H1 (cell line): ENCODE measurements at regions not wholly inside any gene's neighbourhood (a gene's known extent, or its start where the extent isn't known, plus 50 kb on each side); places are given as distances from the start of the nearest gene placed in this dataset.

Experiments
- CTCF ChIA-PET: fragments of 300-600 bp; sonication (Branson Sonifier 250); formaldehyde crosslinking; loops from one replicate; lab custom pipeline; 2021; ENCODE audit not compliant: partially characterized antibody; lab: Charles Lee
- POLR2A ChIA-PET: fragments of 300-600 bp; sonication (Branson Sonifier 250); formaldehyde crosslinking; loops from one replicate; lab custom pipeline; 2021; ENCODE audit warnings: inconsistent platforms; ENCODE audit not compliant: partially characterized antibody; lab: Charles Lee
- DNase-seq, 2 experiments: peaks; one replicate each; pipeline versions ENCODE4 v3.0.0 to v3.0.0-alpha.2; 2010 to 2022; ENCODE audit warnings: low spot score in 2 of 2, low read depth in 1 of 2, mixed read lengths in 1 of 2
- FAIRE-seq: peaks from 2 replicates; lab custom pipeline; 2011; peaks lifted over from hg19 to GRCh38; lab: Jason Lieb, UNC
- H2AFZ ChIP-seq: 2 replicates; pipeline ENCODE4 v1.8.1; 2012; ENCODE audit warnings: low read length, inconsistent platforms
- H2AK5ac ChIP-seq: 2 replicates; pipeline ENCODE4 v1.6.1; 2013; ENCODE audit warnings: low read depth, low read length
- H2BK120ac ChIP-seq: replicated peaks from 2 replicates; pipeline ENCODE3; 2013; ENCODE audit warnings: low read depth, low read length, inconsistent platforms
- H2BK12ac ChIP-seq: 2 replicates; pipeline ENCODE4 v1.6.1; 2013; ENCODE audit warnings: low read depth, low read length
- H2BK15ac ChIP-seq: 2 replicates; pipeline ENCODE4 v1.6.1; 2013; ENCODE audit warnings: low read length
- H2BK20ac ChIP-seq: 2 replicates; pipeline ENCODE4 v1.6.1; 2013; ENCODE audit warnings: low read length
- H2BK5ac ChIP-seq: 2 replicates; pipeline ENCODE4 v1.6.1; 2013; ENCODE audit warnings: low read depth, low read length
- H3K14ac ChIP-seq: 2 replicates; pipeline ENCODE4 v1.6.1; 2013; ENCODE audit warnings: inconsistent platforms; ENCODE audit not compliant: insufficient read length
- H3K18ac ChIP-seq: 2 replicates; pipeline ENCODE4 v1.6.1; 2013; ENCODE audit warnings: low read length; ENCODE audit errors: extremely low read depth
- H3K23ac ChIP-seq: 2 replicates; pipeline ENCODE4 v1.6.1; 2013; ENCODE audit warnings: inconsistent platforms; ENCODE audit not compliant: insufficient read length
- H3K23me2 ChIP-seq: 2 replicates; pipeline ENCODE4 v1.6.1; 2013; ENCODE audit warnings: low read depth, low read length
- H3K27ac ChIP-seq: 2 replicates; pipeline ENCODE4 v1.6.1; 2011; ENCODE audit warnings: low read depth, low read length, inconsistent platforms
- H3K27me3 ChIP-seq, 4 experiments: replicated peaks in 1 of 4; 1 replicate in 1 of 4; 2 replicates in 3 of 4; pipeline versions ENCODE4 v1.6.1 to v1.8.1; 2011 to 2013; ENCODE audit warnings: low read length in 3 of 4, mild to moderate bottlenecking in 3 of 4, inconsistent platforms in 2 of 4, mixed read lengths in 2 of 4, moderate library complexity in 1 of 4; ENCODE audit not compliant: control insufficient read depth in 3 of 4, insufficient read depth in 3 of 4; ENCODE audit errors: extremely low read depth in 1 of 4
- H3K36me3 ChIP-seq, 4 experiments: 2 replicates each; pipeline versions ENCODE4 v1.6.1 to v1.8.1; 2011 to 2013; ENCODE audit warnings: mild to moderate bottlenecking in 4 of 4, low read length in 3 of 4, moderate library complexity in 2 of 4, control low read depth in 1 of 4, inconsistent platforms in 1 of 4; ENCODE audit not compliant: insufficient read depth in 4 of 4, control insufficient read depth in 2 of 4
- H3K4ac ChIP-seq: replicated peaks from 2 replicates; pipeline ENCODE3; 2013; ENCODE audit warnings: low read length, low read depth, mixed read lengths, inconsistent platforms; ENCODE audit not compliant: insufficient read length
- H3K4me1 ChIP-seq, 4 experiments: replicated peaks in 1 of 4; 1 replicate in 1 of 4; 2 replicates in 3 of 4; pipeline versions ENCODE4 v1.6.1 to v1.8.1; 2011 to 2013; ENCODE audit warnings: low read length in 3 of 4, inconsistent platforms in 2 of 4, mixed read lengths in 1 of 4; ENCODE audit not compliant: insufficient read depth in 4 of 4, control insufficient read depth in 3 of 4
- H3K4me2 ChIP-seq, 2 experiments: 2 replicates each; pipeline versions ENCODE4 v1.6.1 to v1.8.1; 2011 to 2013; ENCODE audit warnings: low read depth in 2 of 2, low read length in 2 of 2, control low read depth in 1 of 2, inconsistent platforms in 1 of 2, mild to moderate bottlenecking in 1 of 2; ENCODE audit not compliant: insufficient read depth in 1 of 2
- H3K4me3 ChIP-seq, 4 experiments: fragments of 200-600, 300-600 bp in 1 of 4; sonication (generic), shearing (Covaris generic), sonication (Bioruptor Twin) in 1 of 4; 2 replicates each; pipeline versions ENCODE4 v1.5.1 to v1.8.1; 2011 to 2016; ENCODE audit warnings: low read length in 4 of 4, low read depth in 3 of 4, control low read depth in 2 of 4, inconsistent platforms in 2 of 4, mild to moderate bottlenecking in 2 of 4, mixed read lengths in 1 of 4, moderate library complexity in 1 of 4; ENCODE audit not compliant: insufficient read depth in 2 of 4; ENCODE audit errors: extremely low read depth in 1 of 4
- H3K56ac ChIP-seq: replicated peaks from 2 replicates; pipeline ENCODE3; 2013; ENCODE audit warnings: low read depth, mild to moderate bottlenecking, mixed read lengths, low read length, inconsistent platforms; ENCODE audit not compliant: insufficient read length
- H3K79me1 ChIP-seq: 2 replicates; pipeline ENCODE4 v1.6.1; 2013; ENCODE audit warnings: low read depth, low read length, control low read depth
- H3K79me2 ChIP-seq, 2 experiments: 2 replicates each; pipeline versions ENCODE4 v1.6.1 to v1.8.1; 2012 to 2013; ENCODE audit warnings: low read length in 2 of 2, mild to moderate bottlenecking in 2 of 2, inconsistent platforms in 1 of 2; ENCODE audit not compliant: insufficient read depth in 2 of 2, control insufficient read depth in 1 of 2
- H3K9ac ChIP-seq, 4 experiments: replicated peaks in 1 of 4; 1 replicate in 1 of 4; 2 replicates in 3 of 4; pipeline versions ENCODE4 v1.6.1 to v1.8.1; 2011 to 2013; ENCODE audit warnings: low read depth in 3 of 4, low read length in 3 of 4, control low read depth in 2 of 4, mild to moderate bottlenecking in 2 of 4, moderate library complexity in 2 of 4, inconsistent platforms in 1 of 4; ENCODE audit errors: extremely low read depth in 1 of 4
- H3K9me3 ChIP-seq, 2 experiments: 2 replicates each; pipeline versions ENCODE4 v1.6.1 to v1.8.1; 2012 to 2013; ENCODE audit warnings: mild to moderate bottlenecking in 2 of 2, moderate library complexity in 2 of 2, control low read depth in 1 of 2, inconsistent platforms in 1 of 2, low read depth in 1 of 2, low read length in 1 of 2, mixed read lengths in 1 of 2; ENCODE audit not compliant: insufficient read depth in 2 of 2
- H4K20me1 ChIP-seq, 2 experiments: replicated peaks in 1 of 2; 2 replicates each; pipeline versions ENCODE3 to v1.8.1; 2011 to 2013; ENCODE audit warnings: inconsistent platforms in 2 of 2, low read length in 2 of 2, mild to moderate bottlenecking in 1 of 2; ENCODE audit not compliant: insufficient read depth in 2 of 2, control insufficient read depth in 1 of 2
- H4K5ac ChIP-seq: 2 replicates; pipeline ENCODE4 v1.6.1; 2013; ENCODE audit warnings: low read length, low read depth, mixed read lengths, inconsistent platforms; ENCODE audit not compliant: insufficient read length
- H4K8ac ChIP-seq: 2 replicates; pipeline ENCODE4 v1.8.0; 2013; ENCODE audit warnings: mild to moderate bottlenecking, moderate library complexity, low read length, inconsistent platforms; ENCODE audit not compliant: insufficient read depth; ENCODE audit errors: extremely low read depth
- H4K91ac ChIP-seq: replicated peaks from 2 replicates; pipeline ENCODE3; 2013; ENCODE audit warnings: low read length, mixed read lengths, inconsistent platforms; ENCODE audit not compliant: insufficient read length
- BACH1 ChIP-seq: IDR thresholded peaks from 2 replicates; pipeline ENCODE4 v1.6.1; 2012; ENCODE audit warnings: low read length, improper control_type of control experiment
- CBX8 ChIP-seq: fragments of 300-800, 300-1000 bp; sonication (generic); IDR thresholded peaks from 2 replicates; pipeline ENCODE4 v1.7.1; 2016; ENCODE audit warnings: low read depth, low read length, borderline replicate concordance
- CHD1 ChIP-seq: IDR thresholded peaks from 2 replicates; pipeline ENCODE4 v1.6.1; 2012; ENCODE audit warnings: low read depth, low read length, improper control_type of control experiment
- CTBP2 ChIP-seq: IDR thresholded peaks from 2 replicates; pipeline ENCODE4 v1.7.0; 2011; ENCODE audit warnings: borderline replicate concordance, mild to moderate bottlenecking, moderate library complexity, mixed read lengths, low read length; ENCODE audit not compliant: insufficient read depth, insufficient read length
- EZH2 ChIP-seq: fragments of 200-600 bp; sonication (generic); IDR thresholded peaks from 2 replicates; pipeline ENCODE4 v1.7.1; 2012; ENCODE audit warnings: low read depth, mild to moderate bottlenecking, moderate library complexity, low read length, inconsistent platforms; ENCODE audit not compliant: severe bottlenecking
- KDM4A ChIP-seq: IDR thresholded peaks from one replicate; pipeline ENCODE4 v1.7.1; 2012; ENCODE audit warnings: low read depth, mild to moderate bottlenecking, moderate library complexity, low read length, inconsistent platforms; ENCODE audit not compliant: severe bottlenecking
- NRF1 ChIP-seq: IDR thresholded peaks from 2 replicates; pipeline ENCODE4 v1.6.1; 2011; ENCODE audit warnings: mild to moderate bottlenecking, low read depth, low read length, improper control_type of control experiment
- SIRT6 ChIP-seq: IDR thresholded peaks from one replicate; pipeline ENCODE4 v1.7.1; 2012; ENCODE audit warnings: low read length, inconsistent platforms
- SP2 ChIP-seq: IDR thresholded peaks from 2 replicates; pipeline ENCODE4 v1.6.1; 2012; ENCODE audit warnings: mild to moderate bottlenecking, low read length, inconsistent platforms
- SUZ12 ChIP-seq: fragments of 200-600 bp; sonication (generic); IDR thresholded peaks from 2 replicates; pipeline ENCODE4 v1.6.1; 2012; ENCODE audit warnings: mild to moderate bottlenecking, inconsistent platforms, low read length, moderate library complexity, mixed read lengths
- TEAD4 ChIP-seq: IDR thresholded peaks from 2 replicates; pipeline ENCODE4 v1.6.1; 2012; ENCODE audit warnings: low read depth, low read length, inconsistent platforms, mixed read lengths
- ZNF274 ChIP-seq: IDR thresholded peaks from 2 replicates; pipeline ENCODE4 v1.7.0; 2012; ENCODE audit warnings: low read length, borderline replicate concordance; ENCODE audit errors: extremely low read depth
- TF ChIP-seq, protein P1 (sequence below): IDR thresholded peaks from 2 replicates; pipeline ENCODE4 v1.6.1; 2012; ENCODE audit warnings: low read length, inconsistent platforms

DNA sequence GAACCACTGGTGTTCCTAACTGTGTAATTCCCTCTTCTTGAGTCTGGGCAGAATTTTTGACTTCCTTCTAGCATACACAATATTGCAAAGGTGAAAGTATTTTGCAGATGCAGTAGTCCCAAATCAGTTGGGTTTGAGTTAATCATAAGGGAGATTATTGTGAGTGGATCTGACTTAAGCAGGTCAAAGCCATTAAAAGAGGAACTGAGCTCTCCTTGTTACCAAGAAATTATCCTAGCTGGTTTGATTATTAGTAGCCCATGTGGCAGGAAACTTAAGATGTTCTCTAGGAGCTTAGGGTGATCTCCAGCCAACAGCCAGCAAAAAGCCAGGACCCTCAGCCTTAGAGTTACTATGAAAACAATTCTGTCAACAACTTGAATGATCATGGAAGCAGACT lies 221.8 kb downstream of the RPIA start:
- Histone ChIP-seq H2AK5ac (no peak overlapping the region), H2BK15ac (no peak overlapping the region), H3K4me1 (no peaks in the 10 kb centered on the region), H3K79me1 (no peaks in the 10 kb centered on the region), H3K79me2 (no peaks in the 10 kb centered on the region), H2AFZ (no peak overlapping the region), H3K4ac (no peak overlapping the region), H3K36me3 (no peaks in the 10 kb centered on the region), H3K23me2 (no peaks in the 10 kb centered on the region), H3K18ac (no peak overlapping the region), H2BK12ac (no peak overlapping the region), H4K5ac (no peak overlapping the region), H2BK120ac (no peak overlapping the region), H2BK5ac (no peak overlapping the region), H3K14ac (no peak overlapping the region), H4K91ac (no peak overlapping the region), H3K9me3 (no peaks in the 10 kb centered on the region), H3K27ac (no peak overlapping the region), H4K8ac (no peak overlapping the region), H3K4me3 (no peak overlapping the region), H3K27me3 (no peaks in the 10 kb centered on the region; a peak in 1 of 7 replicates), H2BK20ac (no peak overlapping the region), H3K23ac (no peak overlapping the region), H3K9ac (no peak overlapping the region), H3K4me2 (no peak overlapping the region), H3K56ac (no peak overlapping the region), H4K20me1 (no peaks in the 10 kb centered on the region)
- CTCF ChIA-PET = no interaction called here
- POLR2A ChIA-PET = no interaction called here
- no peak for DNase-seq
- FAIRE-seq = no peak
- TF ChIP-seq ZNF274 = no peak
- no peak for TF ChIP-seq SIRT6
- TF ChIP-seq, protein P1, sequence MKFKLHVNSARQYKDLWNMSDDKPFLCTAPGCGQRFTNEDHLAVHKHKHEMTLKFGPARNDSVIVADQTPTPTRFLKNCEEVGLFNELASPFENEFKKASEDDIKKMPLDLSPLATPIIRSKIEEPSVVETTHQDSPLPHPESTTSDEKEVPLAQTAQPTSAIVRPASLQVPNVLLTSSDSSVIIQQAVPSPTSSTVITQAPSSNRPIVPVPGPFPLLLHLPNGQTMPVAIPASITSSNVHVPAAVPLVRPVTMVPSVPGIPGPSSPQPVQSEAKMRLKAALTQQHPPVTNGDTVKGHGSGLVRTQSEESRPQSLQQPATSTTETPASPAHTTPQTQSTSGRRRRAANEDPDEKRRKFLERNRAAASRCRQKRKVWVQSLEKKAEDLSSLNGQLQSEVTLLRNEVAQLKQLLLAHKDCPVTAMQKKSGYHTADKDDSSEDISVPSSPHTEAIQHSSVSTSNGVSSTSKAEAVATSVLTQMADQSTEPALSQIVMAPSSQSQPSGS = no peak
- no peak for TF ChIP-seq SP2
- no peak for TF ChIP-seq CBX8
- TF ChIP-seq TEAD4 = no peak
- TF ChIP-seq CTBP2 = no peak
- TF ChIP-seq CHD1 = no peak
- no peak for TF ChIP-seq NRF1
- TF ChIP-seq KDM4A = no peak
- TF ChIP-seq EZH2 = no peak
- TF ChIP-seq SUZ12 = no peak
- TF ChIP-seq BACH1 = no peak
